ENCODE measurements at regions not wholly inside any gene's neighbourhood (a gene's known extent, or its start where the extent isn't known, plus 50 kb on each side); places are given as distances from the start of the nearest gene placed in this dataset.

DNA sequence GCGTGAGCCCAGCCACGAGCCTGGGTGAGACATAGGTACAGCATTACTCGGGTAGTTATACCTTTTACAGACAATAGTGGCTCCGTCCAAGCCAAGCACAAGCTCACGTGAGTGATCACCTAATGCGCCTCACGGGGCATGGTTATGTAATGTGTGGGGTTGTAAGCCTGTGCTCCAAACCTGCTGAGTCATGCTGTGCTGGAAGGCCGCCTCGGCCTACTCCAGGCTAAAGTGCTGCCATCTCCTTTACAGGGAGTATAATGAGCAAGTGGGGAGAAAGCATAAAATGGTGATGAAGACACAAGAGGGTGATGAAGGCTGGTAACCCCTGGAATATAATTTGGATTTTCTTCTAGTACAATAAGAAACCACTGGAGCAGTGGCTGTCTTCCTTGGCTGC, 175.8 kb upstream of the STT3B start:
- TF ChIP-seq, protein P1, sequence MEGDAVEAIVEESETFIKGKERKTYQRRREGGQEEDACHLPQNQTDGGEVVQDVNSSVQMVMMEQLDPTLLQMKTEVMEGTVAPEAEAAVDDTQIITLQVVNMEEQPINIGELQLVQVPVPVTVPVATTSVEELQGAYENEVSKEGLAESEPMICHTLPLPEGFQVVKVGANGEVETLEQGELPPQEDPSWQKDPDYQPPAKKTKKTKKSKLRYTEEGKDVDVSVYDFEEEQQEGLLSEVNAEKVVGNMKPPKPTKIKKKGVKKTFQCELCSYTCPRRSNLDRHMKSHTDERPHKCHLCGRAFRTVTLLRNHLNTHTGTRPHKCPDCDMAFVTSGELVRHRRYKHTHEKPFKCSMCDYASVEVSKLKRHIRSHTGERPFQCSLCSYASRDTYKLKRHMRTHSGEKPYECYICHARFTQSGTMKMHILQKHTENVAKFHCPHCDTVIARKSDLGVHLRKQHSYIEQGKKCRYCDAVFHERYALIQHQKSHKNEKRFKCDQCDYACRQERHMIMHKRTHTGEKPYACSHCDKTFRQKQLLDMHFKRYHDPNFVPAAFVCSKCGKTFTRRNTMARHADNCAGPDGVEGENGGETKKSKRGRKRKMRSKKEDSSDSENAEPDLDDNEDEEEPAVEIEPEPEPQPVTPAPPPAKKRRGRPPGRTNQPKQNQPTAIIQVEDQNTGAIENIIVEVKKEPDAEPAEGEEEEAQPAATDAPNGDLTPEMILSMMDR (IDR thresholded peaks at IDR 0.05; ENCODE audit: low read depth, low read length), result no peak
- no peak overlapping the region for H3K4me3 ChIP-seq (ENCODE audit: low read depth, low read length)

DNA sequence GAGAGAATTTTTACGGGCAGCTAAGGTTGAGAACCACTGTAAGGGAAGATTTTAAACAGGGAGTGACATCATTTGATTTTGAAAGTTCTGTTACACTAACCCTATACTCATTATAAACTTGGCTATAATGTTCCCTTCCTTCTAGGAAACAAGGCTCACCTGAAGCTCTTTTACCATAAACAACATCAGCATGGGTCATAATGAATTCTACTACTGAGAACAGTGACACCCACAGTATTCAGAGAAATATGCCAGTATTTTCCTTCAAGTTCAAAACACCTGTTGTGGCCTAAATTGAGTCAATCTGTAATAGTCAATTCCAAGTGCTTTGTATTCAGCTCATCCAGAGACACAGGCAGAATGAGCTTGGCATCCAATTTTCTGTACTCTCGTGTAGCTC, 175.3 kb upstream of the STT3B start:
- TF ChIP-seq, protein P1 (IDR thresholded peaks at IDR 0.05; ENCODE audit: low read depth, low read length), result no peak
- no peak overlapping the region for H3K4me3 ChIP-seq (ENCODE audit: low read depth, low read length)

DNA sequence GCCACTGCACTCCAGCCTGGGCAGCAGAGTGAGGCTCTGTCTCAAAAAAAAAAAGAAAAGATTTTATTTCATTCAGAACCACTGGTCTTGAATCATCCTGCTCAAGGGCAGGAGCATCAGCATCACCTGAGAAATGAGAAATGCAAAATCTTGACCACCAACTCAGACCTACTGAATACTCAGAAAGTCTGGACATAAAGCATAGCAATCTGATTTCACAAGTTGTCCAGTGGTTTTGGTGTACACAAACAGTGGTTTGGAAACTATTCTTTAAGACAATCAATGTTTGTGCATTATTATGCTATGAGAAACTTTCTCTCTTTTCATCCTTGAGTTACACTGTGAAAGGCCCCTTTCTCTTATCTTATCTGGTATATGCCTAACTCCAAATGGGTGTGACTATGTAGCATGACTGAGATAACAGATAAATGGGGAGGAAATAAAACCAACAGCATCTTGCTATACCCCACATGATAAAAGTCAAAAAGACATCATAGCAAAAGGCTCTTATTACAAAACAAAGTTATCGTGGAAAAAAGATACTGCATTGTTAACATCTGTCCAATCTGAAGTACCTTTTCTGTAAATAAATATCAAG, 174.2 kb upstream of the STT3B start:
- TF ChIP-seq, protein P1 (IDR thresholded peaks at IDR 0.05; ENCODE audit: low read depth, low read length), result no peak

DNA sequence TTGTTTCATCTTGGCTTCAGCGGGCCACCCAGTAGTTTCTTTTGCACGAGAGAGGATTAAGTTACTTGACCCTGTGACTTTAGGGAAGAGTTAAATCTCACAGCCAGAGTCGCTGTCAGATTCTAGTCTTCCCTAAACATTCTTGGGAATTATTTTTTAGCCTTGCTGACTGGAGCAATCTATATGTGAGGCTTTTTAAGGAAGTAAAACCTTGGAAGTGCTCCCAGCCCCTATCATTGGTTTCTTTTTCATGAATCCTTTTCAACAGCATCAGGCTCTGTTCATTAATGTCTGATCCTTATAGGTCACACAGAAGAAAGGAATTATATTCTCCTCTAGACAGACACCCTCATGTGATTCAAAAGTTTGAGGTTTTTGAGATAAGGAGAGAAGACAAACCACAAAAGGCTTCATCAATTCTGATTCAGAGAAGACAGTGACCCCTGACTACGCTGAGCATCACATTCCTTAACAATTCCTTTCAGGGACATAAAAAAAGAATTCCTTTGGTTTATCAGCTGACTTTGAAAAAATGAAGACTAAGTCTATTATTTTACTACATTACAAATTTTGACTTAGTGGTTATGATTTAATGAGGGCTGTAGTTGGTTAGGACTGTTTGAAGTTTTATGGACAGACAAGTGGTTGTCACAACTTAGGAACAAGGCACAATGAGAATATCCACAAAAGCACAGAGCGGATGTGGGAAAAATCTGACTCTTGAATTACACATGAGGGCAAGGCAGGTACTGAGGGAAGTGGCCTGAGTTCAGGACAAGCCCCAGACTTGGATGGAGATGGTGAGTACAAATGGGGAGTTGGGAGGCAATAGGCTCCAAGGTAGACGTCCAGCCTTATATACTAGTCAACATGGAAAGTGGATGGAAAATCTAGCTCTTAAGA, 171.1 kb upstream of the STT3B start:
- H3K4me3 ChIP-seq (ENCODE audit: low read depth, low read length), result no peak overlapping the region
- TF ChIP-seq, protein P1 (IDR thresholded peaks at IDR 0.05; ENCODE audit: low read depth, low read length), result no peak

More for the DNA sequence above, 174.2 kb upstream of the STT3B start:
- H3K4me3 ChIP-seq (ENCODE audit: low read depth, low read length), result no peak overlapping the region

DNA sequence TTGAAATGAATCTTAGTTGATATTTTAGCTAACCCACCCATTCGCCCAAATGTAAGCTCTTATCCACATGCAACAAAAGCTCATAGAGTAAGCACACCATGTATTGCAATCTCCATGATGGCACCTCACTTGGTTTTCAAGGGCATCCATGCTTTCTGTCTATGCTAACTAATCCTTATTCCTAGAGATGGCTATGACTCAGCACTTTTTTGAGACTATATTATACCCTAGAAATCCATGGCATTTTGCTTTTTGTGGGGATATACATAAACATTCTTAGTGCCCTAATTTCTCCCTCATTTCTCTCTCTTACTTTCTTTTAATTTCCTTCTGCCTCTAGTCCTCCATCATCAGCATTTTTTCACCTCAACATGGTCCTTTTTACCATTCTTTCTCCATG, 168.5 kb upstream of the STT3B start:
- TF ChIP-seq, protein P1 (IDR thresholded peaks at IDR 0.05; ENCODE audit: low read depth, low read length), result no peak
- H3K4me3 ChIP-seq (ENCODE audit: low read depth, low read length), result no peak overlapping the region

DNA sequence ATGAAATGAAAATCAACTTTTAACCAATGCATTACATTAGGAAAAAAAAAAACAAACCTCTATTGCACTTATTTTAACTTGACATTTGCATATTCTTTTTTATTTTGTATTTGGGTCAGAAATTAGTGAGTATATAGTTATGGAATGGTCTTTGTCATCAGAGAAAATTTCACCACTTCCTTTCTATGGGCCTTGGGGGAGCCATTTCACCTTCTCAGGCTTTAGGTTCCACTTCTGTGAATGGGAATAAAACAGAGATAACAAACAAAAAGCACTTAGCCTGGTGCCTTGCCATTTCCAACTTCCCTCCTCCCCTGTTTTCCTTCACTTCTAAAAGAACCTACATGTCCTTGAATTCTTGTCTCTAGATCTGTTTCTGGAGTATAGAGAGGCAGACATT, 168.0 kb upstream of the STT3B start:
- H3K4me3 ChIP-seq (ENCODE audit: low read depth, low read length), result no peak overlapping the region
- TF ChIP-seq, protein P1 (IDR thresholded peaks at IDR 0.05; ENCODE audit: low read depth, low read length), result no peak

DNA sequence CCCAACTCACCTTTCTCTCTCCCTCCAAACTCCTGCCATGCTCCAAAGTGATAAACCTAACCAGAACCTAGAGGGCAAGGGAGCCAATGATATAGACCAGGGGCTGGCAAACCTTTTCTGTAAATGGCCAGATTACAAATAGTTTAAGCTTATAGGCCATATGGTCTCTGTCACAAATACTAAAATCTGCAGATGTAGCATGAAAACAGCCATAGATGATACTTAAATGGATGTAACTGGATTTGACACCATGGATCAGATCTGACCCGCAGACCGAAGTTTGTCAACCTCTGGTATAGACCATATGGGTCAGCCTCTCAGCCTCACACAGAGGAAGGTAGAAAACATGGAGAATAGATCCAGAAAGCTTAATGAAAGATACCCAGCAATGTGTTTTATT, 165.2 kb upstream of the STT3B start:
- no peak overlapping the region for H3K4me3 ChIP-seq (ENCODE audit: low read depth, low read length)
- TF ChIP-seq, protein P1 (IDR thresholded peaks at IDR 0.05; ENCODE audit: low read depth, low read length), result no peak

Data from WI38 (cell line).